Ishikawa (cell line): ENCODE measurements at regions not wholly inside any gene's neighbourhood (a gene's known extent, or its start where the extent isn't known, plus 50 kb on each side); places are given as distances from the start of the nearest gene placed in this dataset.

Experiments used
- TAF1 ChIP-seq: IDR thresholded peaks from 2 replicates; pipeline ENCODE4 v1.6.1; 2012; ENCODE audit warnings: low read depth, mild to moderate bottlenecking
- TEAD4 ChIP-seq: IDR thresholded peaks from 2 replicates; pipeline ENCODE4 v1.6.1; 2012
- YY1 ChIP-seq: IDR thresholded peaks from 2 replicates; pipeline ENCODE4 v1.6.1; 2012; ENCODE audit warnings: low read depth
- TF ChIP-seq, protein P1 (sequence below): IDR thresholded peaks from 2 replicates; pipeline ENCODE4 v1.6.1; 2012; ENCODE audit warnings: low read depth, mild to moderate bottlenecking

DNA sequence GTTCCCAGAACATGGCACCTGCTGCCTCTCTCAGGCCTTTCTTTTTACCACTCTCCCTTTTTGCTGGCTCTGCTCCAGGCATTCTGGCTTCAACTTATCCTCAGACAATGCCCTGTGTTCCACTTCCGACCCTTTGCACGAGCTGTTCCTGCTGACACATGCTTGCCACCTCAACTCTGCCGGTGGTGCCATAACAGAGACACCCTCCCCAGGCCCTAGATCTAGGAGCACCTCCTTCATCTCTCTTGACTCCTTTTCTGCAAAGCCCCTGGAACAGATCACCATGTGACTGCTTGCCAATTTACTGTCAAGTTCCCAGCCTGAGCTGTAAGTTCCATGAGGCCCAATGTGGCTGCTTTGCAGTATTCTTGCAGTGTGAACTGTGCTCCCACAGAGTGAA lies 256.0 kb upstream of the MKI67 start:
- TF ChIP-seq TEAD4 (no peak), YY1 (no peak), TAF1 (no peak)
- TF ChIP-seq, protein P1, sequence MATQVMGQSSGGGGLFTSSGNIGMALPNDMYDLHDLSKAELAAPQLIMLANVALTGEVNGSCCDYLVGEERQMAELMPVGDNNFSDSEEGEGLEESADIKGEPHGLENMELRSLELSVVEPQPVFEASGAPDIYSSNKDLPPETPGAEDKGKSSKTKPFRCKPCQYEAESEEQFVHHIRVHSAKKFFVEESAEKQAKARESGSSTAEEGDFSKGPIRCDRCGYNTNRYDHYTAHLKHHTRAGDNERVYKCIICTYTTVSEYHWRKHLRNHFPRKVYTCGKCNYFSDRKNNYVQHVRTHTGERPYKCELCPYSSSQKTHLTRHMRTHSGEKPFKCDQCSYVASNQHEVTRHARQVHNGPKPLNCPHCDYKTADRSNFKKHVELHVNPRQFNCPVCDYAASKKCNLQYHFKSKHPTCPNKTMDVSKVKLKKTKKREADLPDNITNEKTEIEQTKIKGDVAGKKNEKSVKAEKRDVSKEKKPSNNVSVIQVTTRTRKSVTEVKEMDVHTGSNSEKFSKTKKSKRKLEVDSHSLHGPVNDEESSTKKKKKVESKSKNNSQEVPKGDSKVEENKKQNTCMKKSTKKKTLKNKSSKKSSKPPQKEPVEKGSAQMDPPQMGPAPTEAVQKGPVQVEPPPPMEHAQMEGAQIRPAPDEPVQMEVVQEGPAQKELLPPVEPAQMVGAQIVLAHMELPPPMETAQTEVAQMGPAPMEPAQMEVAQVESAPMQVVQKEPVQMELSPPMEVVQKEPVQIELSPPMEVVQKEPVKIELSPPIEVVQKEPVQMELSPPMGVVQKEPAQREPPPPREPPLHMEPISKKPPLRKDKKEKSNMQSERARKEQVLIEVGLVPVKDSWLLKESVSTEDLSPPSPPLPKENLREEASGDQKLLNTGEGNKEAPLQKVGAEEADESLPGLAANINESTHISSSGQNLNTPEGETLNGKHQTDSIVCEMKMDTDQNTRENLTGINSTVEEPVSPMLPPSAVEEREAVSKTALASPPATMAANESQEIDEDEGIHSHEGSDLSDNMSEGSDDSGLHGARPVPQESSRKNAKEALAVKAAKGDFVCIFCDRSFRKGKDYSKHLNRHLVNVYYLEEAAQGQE: no peak
